NCI-H1105 treated with DMSO at 0.1 percent for 48 hours (cell line): ENCODE measurements at regions not wholly inside any gene's neighbourhood (a gene's known extent, or its start where the extent isn't known, plus 50 kb on each side); places are given as distances from the start of the nearest gene placed in this dataset.
"Not testable (repeated sequence)": the region's sequence is repeated elsewhere in the genome, so short reads cannot be mapped to it uniquely, and the experiment has no call there.

Experiments
- DNase-seq: peaks from one replicate; lab custom pipeline; 2025; lab: John Stamatoyannopoulos, UW

DNA sequence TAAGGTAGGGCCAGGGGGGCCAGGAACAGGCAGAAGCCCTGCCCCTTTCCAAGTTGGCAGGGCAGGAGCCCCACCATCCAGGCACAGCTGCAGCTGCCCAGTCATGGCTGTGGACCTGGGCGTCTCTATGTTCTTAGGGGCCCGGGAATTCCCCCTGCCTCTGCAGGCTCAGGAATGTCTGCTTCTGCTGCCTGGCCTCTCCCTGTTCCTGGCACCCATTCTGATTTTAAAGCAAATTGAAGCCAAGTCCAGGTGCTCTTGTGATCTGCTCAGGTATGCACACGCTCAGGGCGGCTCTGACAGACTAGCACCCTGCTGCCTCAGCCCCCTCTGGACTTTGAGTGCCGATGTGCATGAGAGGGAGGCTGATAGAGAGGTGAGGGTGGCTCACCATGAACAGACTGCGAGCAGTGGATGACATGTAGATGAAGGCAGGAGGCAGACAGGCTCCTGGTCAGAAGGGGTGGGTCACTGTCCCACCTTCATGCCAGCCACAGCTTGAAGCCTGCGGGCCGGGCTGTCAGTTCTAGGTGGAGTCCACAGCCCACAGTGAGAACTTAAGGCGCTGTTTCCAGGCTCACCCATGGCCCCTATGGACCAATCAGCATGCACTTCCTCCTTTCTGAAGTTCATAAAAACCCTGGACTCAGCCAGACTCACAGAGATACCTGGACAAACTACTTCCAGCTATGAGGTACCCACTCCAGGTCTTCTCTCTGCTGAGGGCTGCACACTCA, 747.8 kb upstream of the GBE1 start:
- no peak for DNase-seq

DNA sequence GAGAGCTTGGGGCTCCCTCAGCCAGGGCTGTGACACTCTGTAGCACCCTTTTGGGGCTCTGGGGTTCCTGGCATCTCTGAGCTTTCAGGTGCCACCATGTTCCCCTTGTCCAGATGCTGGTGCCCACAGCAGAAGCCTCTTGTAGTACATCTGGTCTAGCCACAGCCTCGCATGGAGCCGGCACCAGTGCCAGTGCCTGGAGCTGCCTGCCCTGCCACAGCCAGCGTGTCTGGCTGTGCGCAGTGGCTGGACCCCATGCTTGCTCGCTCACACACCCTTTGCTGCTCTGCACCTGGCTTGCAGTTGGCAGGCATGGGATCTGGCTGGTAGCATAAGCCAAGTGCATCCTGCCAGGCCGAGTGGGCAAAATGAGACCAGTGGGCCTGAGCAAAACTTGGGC, 744.8 kb upstream of the GBE1 start:
- DNase-seq: no peak

DNA sequence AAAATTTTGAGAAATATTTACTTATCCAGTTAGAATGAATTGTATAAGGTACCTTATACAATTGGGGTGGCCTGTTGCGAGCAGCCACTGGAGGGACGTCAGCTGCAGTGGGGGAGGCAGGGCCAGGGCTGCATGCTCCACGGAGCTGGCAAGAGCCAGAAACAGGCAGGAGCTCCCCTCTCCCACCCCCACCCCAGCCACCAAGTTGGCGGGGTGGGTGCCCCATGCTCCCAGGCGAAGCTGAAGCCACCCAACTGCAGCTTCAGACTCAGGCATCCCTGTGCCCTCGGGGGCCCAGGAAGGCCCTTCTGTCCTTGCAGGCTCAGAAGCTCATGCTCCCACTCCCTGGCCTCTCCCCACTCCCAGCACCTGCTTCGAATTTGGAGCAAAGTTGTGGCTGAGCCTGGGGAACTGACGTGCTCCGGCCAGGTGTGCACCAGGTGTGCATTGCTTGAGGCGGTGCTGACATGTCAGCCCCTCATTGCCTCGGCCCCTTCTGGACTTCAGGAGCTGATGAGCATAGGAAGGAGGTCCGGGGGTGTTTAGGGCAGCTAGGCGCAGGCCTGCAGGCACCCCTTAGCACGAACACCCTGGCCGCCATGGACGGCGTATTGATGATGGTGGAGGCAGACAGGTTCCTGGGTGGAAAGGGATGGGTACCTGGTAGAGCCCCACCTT, 743.8 kb upstream of the GBE1 start:
- DNase-seq: no peak

DNA sequence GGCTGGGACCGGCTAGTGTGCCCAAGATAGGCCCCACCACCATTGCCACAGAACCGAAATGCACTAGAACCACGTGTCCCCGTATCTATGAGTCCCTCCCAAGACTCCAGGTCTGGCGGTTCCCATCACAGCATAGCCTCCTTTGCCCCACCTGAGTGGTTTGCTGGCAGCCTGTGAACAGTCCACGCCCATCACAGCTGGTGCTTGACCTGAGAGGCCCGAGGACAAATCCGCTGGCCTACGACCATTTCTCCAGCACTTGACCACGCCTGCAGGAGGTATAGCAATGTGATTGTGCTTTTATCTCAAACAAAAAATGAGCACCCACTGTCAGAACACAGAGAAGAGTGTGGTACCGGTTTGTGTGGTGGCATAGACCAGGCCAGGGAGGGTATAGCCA, 736.7 kb upstream of the GBE1 start:
- no peak for DNase-seq

DNA sequence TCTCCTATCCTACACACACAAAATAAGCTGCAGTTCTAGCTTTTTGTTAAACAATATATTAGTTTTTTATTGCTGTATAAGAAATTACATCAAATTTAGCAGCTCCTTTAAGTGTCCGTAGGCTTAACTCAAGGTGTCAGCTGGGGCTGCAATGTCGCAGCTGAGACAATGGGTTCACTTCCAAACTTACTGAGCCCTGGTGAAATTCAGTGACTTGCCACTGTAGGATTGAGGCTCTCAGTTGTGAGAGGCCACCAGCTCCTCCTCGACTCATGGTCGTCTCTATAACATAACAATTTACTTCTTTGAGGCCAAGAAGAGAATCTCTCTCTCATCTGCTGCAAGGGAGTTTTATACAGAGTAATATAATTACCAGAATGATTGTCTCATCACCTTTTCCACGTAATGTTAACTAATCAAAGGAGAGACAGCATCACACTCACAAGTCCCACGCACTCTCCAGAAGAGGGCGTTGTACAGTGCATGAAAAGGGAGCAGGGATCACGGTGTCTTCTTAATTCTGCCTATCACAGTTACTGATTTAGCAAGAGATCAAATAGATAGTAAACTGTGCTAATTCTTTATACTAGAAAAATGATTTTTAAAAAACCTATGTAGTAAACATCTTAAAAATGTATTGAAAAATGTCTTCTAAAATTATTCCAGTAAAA, 735.6 kb upstream of the GBE1 start:
- DNase-seq: no peak

DNA sequence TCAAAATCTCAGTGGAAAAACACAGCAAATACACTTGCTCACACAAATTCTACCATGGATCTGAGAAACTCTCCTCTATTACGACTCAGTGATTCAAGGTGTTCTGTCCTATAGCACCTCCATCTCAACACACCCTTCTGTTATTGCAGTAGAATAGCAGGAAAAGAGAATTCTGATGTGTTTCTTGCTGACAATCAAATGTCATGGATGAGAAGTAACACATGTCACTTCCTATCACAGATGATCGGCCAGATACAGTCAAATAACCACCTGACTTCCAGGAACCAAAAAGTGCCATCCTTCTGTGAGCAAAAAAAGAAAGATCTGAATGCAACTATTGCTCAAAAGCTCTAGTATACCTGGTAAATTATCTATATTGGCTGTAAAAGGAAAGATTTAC, 734.2 kb upstream of the GBE1 start:
- no peak for DNase-seq

DNA sequence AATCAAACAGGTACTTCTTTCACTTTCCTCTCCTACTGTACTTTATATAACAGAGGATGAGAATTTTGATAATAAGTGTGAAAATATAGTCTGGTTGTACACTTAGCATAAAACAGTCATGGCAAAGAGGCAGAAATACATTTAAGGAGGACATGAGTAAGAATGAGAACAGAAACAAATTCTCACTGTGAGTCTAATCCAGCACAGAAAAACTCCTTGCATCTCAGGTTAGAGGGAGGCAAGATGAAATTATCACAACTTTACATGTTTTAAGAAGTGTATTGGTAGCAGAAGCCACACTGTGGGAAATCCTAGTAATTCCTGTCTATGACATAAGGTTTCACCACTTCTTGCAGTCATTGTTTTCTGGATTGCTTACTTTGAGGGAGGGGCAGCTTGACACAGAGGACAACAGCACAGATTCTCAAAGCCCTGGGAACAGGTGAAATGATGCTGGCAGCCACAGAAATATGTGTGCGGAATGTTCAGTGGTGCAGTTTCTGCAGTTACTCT, 733.6 kb upstream of the GBE1 start:
- DNase-seq: no peak

DNA sequence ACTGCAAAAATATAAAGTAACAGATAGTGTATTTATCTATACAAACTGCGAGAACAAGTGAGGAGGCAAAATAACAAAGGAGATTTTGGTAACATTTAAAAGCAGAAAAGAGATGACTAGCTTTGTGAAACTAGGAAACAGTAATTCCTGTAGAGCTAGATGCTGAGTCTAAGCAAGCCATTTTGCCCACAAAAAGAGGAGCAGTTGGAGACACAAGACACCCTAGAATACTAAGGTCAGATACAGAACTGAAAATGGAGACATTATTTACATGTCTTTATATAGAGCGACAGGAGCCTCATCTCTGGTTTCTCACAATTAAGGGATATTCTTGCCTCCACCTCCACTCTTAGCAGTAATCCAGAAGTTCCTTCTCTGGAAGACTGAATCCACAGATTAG, 732.4 kb upstream of the GBE1 start:
- DNase-seq: no peak

DNA sequence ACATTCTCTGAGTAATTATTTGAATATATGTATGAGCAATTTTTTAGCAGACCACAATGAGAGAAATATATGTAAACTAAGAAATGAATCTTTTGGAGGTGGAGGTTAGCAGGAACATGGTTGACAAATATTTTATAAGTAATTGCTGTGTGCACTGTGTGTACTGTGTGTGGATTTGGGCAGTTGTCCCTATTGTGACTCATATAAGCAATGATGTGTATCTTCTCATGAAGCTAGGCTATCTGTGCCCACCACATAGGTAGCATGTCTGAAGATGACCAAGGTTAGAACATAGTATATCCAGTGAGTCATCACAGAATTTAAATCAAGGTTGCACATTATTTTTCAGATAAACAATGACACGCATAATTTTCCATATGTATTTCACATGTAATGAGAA, 713.9 kb upstream of the GBE1 start:
- no peak for DNase-seq

DNA sequence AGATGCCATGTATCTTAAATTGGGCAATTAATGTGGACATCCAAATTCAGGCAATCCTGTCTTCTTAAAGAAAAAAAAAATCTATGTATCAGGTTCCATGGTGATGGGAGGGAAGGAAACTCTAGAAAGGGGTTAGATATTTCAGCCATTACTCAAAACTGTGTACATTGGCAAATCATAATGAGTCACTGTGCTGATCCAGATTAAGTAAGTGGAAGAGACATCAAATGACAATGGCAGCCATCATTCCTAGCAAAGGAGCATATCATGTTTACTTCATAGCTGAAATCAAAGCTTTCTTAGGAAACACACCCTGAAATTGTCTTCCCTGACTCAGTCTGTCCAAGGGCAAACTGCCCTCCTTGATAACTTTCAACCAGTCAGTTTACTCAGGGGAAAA, 713.3 kb upstream of the GBE1 start:
- DNase-seq: no peak

DNA sequence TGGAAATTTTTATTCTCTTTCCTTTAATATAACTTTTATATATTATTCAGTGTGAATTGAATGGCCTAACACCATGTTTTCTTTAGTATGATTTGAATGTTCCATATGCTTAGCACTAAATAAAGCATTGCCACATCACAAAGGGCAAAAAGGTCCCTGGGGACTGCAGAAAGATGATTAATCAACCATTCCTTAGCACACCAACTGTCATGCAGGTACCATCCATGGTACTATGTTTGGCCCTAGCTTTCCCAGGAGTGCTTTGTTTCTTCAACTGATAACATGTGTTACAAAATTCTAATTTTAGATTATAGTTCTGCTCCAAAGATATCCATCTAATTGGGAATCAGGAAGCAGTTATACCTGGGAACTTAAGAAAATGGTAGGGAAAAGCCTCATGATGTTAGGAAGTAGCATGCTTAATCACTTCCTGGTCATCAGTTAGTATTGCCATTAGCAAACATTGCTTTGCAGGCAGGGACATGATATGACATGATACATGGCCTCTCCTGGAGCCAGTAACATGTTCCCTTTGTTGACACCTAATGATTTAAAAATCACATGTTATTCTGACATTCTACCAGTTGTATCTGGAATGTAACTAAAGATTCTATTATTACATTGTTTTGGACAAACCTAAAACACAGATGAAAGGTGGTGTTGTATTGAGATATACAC, 712.6 kb upstream of the GBE1 start:
- DNase-seq: no peak

DNA sequence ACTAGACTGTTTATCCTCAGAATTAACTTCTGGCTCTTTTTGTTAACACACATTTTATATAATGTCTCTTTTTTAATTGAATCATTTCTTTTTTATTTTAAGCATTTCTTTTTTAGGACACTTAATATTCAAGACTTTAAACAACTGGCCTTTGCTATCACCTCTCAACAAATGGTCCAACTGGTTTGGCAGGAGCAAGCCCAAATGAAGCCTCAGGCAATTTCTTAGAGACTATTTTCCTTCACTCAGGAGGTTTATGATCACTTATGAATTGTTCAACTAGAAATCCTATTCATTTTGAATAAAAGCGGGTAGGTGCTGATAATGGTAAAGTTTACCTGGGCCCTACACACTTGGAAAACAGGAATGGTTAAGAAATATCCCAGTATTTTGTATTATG, 705.6 kb upstream of the GBE1 start:
- no peak for DNase-seq

DNA sequence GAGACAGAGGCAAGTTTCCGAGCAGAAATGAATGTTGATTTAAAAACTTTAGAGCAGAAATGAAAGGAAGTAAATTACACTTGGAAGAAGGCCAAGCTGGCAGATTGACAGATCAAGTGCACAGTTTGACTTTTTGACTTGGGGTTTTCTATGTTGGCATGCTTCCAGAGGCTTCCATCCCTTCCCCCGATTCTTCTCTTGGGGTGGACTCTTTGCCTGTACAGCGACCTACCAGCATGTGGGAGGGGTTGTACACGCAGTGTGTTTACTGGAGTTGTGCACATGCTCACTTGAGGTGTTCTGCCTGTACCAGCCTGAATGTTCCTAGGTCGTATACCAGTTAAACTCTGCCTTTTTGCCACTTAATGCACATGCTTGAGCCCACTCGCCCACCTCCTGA, 701.5 kb upstream of the GBE1 start:
- peak; percentile 80 for DNase-seq

DNA sequence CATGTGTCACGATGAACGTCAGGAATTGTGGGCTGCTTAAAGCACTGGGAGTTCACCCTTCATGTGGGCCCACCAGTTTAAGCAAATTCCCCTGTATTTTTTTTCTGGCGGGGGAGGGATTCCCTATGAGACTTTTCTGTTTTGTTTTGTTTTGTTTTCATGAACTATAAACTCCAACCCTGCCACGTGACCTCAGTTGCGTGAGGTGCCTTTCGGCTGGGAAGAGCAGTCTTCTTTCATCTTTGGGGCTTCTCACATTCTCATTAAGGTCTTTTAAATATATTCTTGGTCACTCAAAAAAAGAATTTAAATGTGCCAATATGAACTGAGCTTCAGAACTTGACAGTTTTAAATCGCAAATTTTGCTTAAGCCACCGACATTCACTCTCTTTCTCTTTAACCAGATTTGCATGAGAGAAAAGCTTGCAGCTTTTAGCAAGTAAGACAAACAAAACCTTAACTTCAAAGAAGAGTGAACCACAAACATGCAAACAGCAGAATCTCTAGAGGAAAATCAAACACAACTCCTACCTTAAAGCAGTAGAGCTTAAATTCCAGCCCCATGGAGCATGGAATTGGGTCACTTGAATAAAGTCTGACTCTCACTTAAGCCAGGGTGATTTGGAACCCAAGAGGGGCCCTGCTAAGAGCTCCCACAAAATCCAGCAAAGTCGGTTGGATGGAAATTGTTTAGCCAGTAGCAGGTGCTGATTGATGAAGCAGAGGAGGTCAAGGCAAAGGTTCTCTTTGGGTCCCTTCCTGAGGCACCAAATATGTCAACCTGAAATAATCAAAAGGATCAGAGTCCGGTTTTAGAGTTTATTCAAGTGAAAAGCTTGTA, 699.8 kb upstream of the GBE1 start:
- no peak for DNase-seq

DNA sequence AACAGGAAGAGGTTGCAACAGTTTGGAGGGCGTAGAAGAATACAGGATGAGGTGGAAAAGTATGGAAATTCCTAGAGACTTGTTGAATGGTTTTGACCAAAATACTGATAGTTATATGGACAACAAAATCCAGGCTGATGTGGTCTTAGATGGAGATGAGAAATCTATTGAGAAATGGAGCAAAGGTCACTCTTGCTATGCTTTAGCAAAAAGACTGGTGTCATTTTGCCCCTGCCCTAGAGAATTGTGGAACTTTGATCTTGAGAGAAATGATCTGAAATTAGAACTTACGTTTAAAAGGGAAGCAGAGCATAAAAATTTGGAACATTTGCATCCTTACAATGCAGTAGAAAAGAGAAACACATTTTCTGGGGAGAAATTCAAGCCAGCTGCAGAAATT, 686.9 kb upstream of the GBE1 start:
- DNase-seq: no peak

DNA sequence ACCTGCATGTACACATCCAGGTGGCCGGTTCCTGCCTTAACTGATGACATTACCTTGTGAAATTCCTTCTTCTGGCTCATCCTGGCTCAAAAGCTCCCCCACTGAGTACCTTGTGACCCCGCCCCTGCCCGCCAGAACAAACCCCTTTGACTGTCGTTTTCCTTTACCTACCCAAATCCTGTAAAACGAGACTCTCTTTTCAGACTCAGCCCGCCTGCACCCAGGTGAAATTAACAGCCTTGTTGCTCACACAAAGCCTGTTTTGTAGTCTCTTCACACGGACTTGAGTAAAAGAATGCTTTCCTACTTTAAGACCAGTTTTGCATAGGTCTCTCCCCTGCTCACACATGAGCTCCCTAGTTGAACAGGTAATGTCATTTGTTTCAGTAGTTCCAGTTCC, 667.4 kb upstream of the GBE1 start:
- not testable (repeated sequence) for DNase-seq

DNA sequence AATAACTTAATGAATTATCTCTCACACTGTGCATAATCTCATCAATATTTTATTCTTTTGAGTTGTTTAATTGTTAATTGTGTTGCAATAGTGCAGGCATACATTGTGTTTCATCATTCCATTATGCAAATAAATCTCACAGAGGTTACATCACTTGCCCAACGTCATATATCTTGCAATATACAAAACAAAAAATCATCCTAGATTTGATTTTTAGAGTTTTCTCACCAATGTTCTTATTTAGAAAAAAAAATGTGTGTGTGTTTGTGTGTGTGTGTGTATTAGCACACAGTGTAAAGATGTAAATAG, 662.5 kb upstream of the GBE1 start:
- no peak for DNase-seq

DNA sequence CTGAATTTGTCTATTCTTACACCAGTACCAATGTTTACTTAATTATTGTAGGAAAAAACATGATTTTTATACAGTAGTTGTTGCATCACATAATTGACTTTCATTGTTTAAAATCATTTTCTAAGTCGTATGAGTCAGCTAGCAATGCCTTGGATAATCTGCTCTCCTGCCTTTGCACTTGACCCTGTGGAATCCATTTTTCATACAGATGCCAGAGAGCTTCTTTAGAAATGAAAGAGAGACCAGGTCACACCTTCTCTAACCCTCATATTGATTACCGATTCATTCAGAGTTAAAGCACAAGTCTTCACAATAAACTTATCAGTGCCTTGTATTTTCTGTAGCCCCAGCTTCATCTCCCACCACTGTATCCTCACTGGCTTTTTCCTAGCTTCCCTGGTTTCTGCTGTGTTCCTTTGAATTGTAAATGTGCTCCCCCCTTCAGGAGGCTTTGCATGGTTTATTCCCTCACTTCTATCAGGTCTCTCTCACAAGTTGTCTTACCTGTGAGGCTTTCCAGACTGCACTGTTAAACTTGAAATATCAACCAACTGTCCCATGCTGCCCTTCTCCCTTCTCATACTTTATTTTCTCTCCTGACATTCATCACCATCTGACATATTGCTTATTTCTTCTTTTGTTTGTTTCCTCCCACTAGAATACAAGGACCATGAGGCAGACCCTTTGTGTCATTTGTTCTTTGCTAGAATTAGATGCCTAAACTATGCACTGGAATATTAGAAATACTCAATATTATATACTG, 662.0 kb upstream of the GBE1 start:
- no peak for DNase-seq

DNA sequence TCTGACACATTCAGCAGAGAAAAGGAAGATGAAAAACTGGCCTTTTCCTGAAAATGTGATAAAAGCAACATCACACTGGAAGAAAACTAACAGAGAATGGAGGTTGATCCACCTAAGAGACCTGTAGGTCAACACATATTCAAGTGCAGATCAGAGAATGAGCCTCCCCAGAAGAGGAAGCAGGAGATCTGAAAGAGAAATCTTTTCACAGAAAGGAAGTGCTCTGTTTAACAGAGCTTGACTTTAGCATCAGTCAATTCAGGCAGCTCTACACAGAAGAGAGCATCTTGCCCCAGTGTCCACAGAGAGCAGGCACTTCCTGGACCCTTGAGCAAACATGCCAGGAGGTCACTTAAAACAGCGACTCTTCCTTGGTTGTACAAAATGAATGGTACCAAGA, 655.4 kb upstream of the GBE1 start:
- DNase-seq: no peak

DNA sequence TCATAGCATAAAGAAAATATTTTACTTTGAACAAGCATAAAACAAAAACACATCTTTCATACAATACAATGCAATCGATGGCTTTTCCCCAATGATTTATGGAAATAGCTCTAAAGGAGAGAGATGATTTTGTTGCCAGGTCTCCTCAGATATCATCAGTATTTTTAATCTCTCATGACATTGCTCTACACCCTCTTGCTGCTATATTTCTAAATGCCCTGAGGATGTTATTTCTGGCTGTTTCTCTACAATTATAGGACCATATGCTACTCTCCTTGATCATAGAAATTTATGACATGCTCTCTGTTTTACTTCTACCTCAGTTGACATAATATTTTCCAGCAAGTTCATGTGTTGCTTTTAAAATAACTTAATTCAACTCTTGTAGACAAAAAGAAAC, 654.9 kb upstream of the GBE1 start:
- DNase-seq: no peak

DNA sequence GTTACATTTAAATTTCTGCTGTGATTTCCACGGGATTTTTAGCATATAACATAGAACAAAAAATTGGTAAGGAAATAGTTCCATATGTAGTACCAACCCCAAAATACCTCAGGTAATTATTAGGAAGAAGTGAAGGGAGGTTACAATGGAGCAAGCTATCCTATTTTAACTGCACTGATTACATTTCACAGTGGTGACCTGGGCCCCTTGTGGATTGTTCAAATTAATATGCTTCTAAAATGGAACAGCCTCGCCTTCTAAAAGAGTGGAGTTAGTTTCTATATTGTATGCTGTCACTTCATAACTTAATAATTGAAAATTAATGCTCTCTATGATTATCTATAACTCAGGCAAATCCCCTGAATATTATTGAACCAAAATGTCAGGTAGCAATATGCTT, 651.7 kb upstream of the GBE1 start:
- no peak for DNase-seq
